KMS-11 (cell line): ENCODE measurements at regions not wholly inside any gene's neighbourhood (a gene's known extent, or its start where the extent isn't known, plus 50 kb on each side); places are given as distances from the start of the nearest gene placed in this dataset.

Experiments
- H2AFZ ChIP-seq: fragments of 200-600 bp; sonication (generic); 2 replicates; pipeline ENCODE4 v1.6.1; 2016; ENCODE audit warnings: antibody characterized with exemption, mixed run types, low read depth
- H3K27ac ChIP-seq: fragments of 200-600 bp; sonication (generic); 2 replicates; pipeline ENCODE4 v1.6.1; 2016; ENCODE audit warnings: mild to moderate bottlenecking, mixed run types
- H3K27me3 ChIP-seq: fragments of 200-600 bp; sonication (generic); 2 replicates; pipeline ENCODE4 v1.6.1; 2017; ENCODE audit warnings: mild to moderate bottlenecking, low read depth, mixed run types, moderate library complexity; ENCODE audit not compliant: insufficient read depth
- H3K36me3 ChIP-seq: fragments of 200-600 bp; sonication (generic); 2 replicates; pipeline ENCODE4 v1.6.1; 2017; ENCODE audit warnings: mild to moderate bottlenecking, mixed run types; ENCODE audit not compliant: insufficient read depth
- H3K4me1 ChIP-seq: fragments of 200-600 bp; sonication (generic); 2 replicates; pipeline ENCODE4 v1.6.1; 2016; ENCODE audit warnings: mild to moderate bottlenecking, low read depth, mixed run types; ENCODE audit not compliant: poor library complexity, severe bottlenecking
- H3K4me2 ChIP-seq: fragments of 200-600 bp; sonication (generic); 2 replicates; pipeline ENCODE4 v1.7.0; 2016; ENCODE audit warnings: mild to moderate bottlenecking, mixed run types
- H3K4me3 ChIP-seq: fragments of 200-600 bp; sonication (generic); IDR thresholded peaks from 2 replicates; pipeline ENCODE4 v1.6.1; 2017; ENCODE audit warnings: low read depth, low read length, mixed read lengths; ENCODE audit not compliant: insufficient read depth
- H3K79me2 ChIP-seq: fragments of 200-600 bp; sonication (generic); 2 replicates; pipeline ENCODE4 v1.6.1; 2016; ENCODE audit warnings: low read depth, mixed run types; ENCODE audit not compliant: insufficient read depth
- H3K9ac ChIP-seq: fragments of 200-600 bp; sonication (generic); 2 replicates; pipeline ENCODE4 v1.6.1; 2016; ENCODE audit warnings: mild to moderate bottlenecking, mixed run types
- H4K20me1 ChIP-seq: fragments of 200-600 bp; sonication (generic); 2 replicates; pipeline ENCODE4 v1.6.1; 2016; ENCODE audit warnings: mild to moderate bottlenecking, mixed run types; ENCODE audit not compliant: insufficient read depth
- CTCF ChIP-seq: fragments of 200-600 bp; sonication (generic); conservative IDR thresholded peaks from 2 replicates; pipeline ENCODE4 v1.6.1; 2017; ENCODE audit warnings: low read depth, mild to moderate bottlenecking, antibody characterized with exemption, low read length, moderate library complexity, mixed read lengths

GRCh38 chr16:6143020-6143419 is 1045.4 kb upstream of the EEF2KMT start:
- TF ChIP-seq CTCF = no peak
- H3K4me2 ChIP-seq = no peak overlapping the region

GRCh38 chr16:6133009-6133557 is 1035.5 kb upstream of the EEF2KMT start:
- Histone ChIP-seq H3K27me3 (no peaks in the 10 kb centered on the region), H4K20me1 (no peaks in the 10 kb centered on the region), H3K27ac (no peak overlapping the region), H2AFZ (no peak overlapping the region), H3K4me1 (no peaks in the 10 kb centered on the region), H3K9ac (no peak overlapping the region), H3K4me2 (no peak overlapping the region), H3K4me3 (no peak overlapping the region), H3K36me3 (no peaks in the 10 kb centered on the region), H3K79me2 (no peaks in the 10 kb centered on the region)
- no peak for TF ChIP-seq CTCF

More at GRCh38 chr16:6143020-6143419, 1045.4 kb upstream of the EEF2KMT start:
- no peaks in the 10 kb centered on the region for H3K36me3 ChIP-seq
- H3K4me3 ChIP-seq = no peak overlapping the region
- H2AFZ ChIP-seq = no peak overlapping the region
- no peaks in the 10 kb centered on the region for H3K79me2 ChIP-seq
- no peaks in the 10 kb centered on the region for H3K4me1 ChIP-seq
- H3K27me3 ChIP-seq = no peaks in the 10 kb centered on the region
- no peak overlapping the region for H3K27ac ChIP-seq
- H3K9ac ChIP-seq = no peak overlapping the region
- no peaks in the 10 kb centered on the region for H4K20me1 ChIP-seq

GRCh38 chr16:6132121-6132520 is 1034.5 kb upstream of the EEF2KMT start:
- no peak overlapping the region for H3K4me3 ChIP-seq
- no peaks in the 10 kb centered on the region for H4K20me1 ChIP-seq
- H3K4me1 ChIP-seq = no peaks in the 10 kb centered on the region
- H3K36me3 ChIP-seq = no peaks in the 10 kb centered on the region
- H3K4me2 ChIP-seq = no peak overlapping the region
- TF ChIP-seq CTCF = no peak
- no peaks in the 10 kb centered on the region for H3K27me3 ChIP-seq
- no peak overlapping the region for H3K27ac ChIP-seq
- no peak overlapping the region for H3K9ac ChIP-seq
- no peak overlapping the region for H2AFZ ChIP-seq
- H3K79me2 ChIP-seq = no peaks in the 10 kb centered on the region

- Histone ChIP-seq H3K4me1 (no peaks in the 10 kb centered on the region), H3K27ac (no peak overlapping the region), H3K79me2 (no peaks in the 10 kb centered on the region), H3K4me3 (no peak overlapping the region), H3K36me3 (no peaks in the 10 kb centered on the region), H4K20me1 (no peaks in the 10 kb centered on the region), H3K27me3 (no peaks in the 10 kb centered on the region), H2AFZ (no peak overlapping the region), H3K9ac (no peak overlapping the region), H3K4me2 (no peak overlapping the region)
- TF ChIP-seq CTCF = no peak
Observed at GRCh38 chr16:6131526-6132050, 1034.0 kb upstream of the EEF2KMT start.
